ENCODE measurements at regions not wholly inside any gene's neighbourhood (a gene's known extent, or its start where the extent isn't known, plus 50 kb on each side); places are given as distances from the start of the nearest gene placed in this dataset.

DNA sequence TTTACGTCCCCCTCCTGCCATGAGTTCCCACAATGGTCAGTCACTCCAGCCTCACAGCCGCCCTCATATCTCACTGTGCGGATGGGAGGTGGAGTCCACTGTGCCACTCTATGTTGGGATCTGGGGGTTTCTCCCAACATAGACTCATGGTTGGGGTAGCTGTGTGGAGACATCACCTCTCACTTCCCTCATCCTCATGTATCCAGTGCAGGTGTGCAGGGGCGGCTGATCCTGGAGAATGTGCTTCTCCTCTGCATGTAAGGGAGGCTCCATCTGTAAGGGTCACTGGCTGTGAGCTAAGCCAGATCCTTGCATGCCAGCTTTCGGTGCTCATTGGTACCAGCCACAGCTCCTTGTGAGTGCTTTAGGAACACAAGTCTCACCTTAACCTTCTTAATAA is 400.8 kb downstream of the CDH26 start:
- DNase-seq (ENCODE audit: low read depth in 2 of 2, low spot score in 1 of 2) = no peak

DNA sequence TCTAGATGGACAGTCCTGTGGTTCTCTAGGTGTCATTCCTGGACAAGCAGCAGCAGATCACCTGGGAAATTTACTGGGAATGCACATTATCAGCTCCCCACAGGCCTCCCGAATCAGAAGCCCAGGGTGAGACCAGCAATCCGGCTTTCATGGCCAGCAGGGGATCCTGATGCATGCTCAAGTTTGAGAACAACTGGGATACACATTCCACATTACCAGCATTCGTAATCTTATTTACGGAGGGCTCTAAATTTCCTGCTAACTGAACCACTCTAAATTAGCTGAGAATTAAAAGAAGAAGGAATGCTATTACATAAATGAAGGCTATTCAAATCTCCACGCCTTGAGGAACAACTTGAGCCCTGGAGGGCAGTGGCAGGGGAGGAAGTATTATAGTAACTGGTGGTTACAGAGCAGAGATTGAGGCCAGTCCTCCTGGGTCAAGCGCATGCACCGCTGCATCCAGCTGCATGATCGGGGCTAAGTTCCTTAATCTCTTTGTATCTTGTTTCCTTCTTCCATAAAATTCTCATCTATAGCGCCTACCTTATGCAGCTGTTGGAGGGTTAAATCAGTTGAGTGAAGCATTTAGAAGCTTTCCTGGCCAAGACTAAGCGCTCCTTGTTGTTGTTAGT is 403.7 kb downstream of the CDH26 start:
- no peak for DNase-seq (ENCODE audit: low read depth in 2 of 2, low spot score in 1 of 2)

DNA sequence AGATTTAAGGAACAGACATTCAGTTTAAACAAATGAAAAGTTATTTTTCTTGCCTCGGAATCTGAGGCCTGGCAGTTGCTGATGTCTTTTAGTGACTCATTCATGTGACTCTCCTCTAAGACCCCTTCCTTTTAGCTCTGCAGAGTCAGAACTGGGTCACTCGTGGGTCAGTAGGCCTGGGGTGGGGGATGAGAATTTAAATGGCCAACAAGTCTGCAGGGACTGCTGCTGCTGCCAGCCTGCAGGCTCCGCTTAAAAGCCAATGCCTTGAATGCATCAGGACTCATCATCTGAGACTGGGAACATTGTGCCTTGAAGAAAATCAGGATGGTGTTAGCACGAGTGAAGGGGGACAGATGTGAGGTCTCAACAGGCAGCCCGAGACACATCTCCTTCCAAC is 404.3 kb downstream of the CDH26 start:
- DNase-seq (ENCODE audit: low read depth in 2 of 2, low spot score in 1 of 2) = no peak

DNA sequence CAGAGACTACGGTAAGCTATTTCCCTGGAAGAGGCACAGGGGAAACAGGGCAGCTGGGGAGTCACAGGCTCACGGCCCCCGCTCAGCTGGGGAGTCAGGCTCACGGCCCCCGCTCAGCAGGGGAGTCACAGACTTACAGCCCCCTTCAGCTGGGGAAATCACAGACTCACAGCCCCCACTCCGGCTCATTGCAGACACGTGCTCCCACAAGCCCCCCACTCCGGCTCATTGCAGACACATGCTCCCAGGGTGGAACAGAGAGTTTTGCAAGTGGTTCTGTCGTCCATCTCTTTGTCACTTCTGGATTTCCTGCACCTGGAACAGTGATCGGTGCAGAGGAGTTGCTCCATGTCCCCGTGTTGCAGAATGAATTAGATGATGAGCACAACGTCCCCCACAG is 405.5 kb downstream of the CDH26 start:
- DNase-seq (ENCODE audit: low read depth in 2 of 2, low spot score in 1 of 2) = no peak

DNA sequence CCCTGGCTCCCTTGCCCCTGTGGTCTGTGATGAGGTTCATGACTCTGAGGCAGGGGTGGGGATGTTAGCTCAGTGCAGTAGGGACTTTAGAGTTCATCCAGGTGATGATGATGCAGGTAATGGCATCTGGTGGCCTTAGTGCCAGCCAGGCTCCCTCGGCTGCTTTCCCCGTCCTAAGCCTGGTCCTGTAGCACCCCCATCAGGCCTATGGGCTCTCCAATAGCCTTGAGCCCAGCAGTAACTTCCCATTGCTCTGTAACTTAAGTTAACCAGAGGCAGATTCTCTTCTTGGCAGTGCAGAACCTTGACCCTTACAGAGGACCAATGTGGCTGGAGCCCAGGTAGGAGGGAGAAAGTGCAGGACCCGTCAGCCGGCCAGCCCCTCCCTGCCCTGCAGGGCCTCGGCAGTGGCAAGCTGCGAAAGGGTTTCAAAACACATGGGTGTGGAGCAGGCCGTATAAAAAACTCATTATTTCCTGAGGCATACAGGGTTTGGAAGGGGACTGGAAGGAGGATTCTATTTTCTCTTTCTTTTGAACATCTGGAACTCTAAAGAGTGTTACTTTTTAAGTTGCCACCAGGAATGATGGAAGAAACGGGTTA is 406.9 kb downstream of the CDH26 start:
- DNase-seq (ENCODE audit: low read depth in 2 of 2, low spot score in 1 of 2) = no peak

DNA sequence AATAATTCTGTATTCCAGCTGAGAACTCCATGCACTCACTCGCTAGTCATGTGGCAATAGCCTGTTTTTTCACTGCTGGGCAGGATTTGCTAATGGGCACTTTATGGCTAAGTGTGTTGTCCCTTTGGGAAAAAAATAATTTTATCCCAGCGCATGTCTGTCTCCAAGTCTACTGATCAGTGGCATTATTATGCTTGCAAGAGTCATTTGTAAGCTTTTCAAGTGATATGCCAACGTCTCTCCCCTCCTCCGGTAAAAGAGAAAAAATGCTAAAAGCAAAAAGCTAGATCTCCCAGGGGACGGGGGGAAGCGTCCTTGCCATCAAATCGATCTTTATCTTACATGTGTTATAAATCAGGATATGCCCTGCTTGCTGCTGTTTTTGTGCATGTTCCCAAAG is 407.7 kb downstream of the CDH26 start:
- DNase-seq (ENCODE audit: low read depth in 2 of 2, low spot score in 1 of 2) = no peak

DNA sequence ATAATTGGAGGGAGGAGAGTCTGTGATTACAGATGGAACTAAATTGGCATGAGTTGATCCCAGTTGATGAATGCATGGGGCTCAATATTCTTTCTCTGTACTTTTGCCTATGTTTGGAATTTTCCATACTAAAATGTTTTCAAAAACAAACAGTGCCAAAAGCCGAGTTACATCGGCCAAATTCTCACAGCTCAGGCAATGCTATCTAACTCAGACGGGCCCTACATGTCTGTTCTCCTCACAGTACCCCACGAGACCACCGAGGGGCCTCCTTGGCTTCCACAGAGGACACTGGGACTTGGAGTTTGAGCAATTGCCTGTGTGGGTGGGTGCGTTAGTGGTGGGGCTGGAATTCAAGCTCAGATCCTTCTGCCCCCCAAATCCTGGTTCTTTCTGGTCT is 413.2 kb downstream of the CDH26 start:
- no peak for DNase-seq (ENCODE audit: low read depth in 2 of 2, low spot score in 1 of 2)

DNA sequence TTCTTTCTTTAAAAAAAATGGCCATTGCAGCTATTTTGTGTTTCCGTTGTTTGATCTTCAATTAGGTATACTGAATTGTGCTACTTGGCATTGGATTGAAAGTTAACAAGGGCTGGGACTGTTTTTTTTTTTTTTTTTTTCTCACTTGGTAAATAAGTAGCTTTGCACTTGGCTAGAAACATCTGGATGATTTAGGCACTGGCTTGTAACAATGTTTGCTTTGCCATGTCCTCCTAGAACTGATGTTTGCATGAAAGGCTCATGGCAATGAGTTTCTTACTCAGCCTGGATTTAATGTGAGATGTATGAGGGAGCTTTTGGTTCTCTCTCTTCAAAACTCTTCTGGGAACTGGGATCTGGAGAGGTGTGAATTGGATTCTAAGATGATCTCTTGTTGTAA is 414.1 kb downstream of the CDH26 start:
- no peak for DNase-seq (ENCODE audit: low read depth in 2 of 2, low spot score in 1 of 2)

DNA sequence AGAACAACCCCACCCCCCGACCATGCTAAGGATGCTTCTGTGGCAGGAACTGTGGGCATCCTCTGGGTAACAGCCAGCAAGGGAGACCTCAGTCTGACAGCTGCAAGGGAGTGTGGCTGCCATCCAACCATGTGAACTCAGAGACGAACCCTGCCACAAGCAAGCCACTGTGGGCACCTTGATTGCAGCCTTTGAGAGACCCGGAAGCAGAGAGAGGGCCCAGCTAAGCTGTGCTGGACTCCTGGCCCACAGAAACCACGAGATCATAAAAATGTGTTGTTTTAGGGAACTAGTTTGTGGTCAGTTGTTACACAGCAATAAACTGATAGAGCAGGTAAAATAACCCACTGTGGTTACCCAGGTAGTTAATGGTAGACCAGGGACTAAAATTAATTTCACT is 414.6 kb downstream of the CDH26 start:
- no peak for DNase-seq (ENCODE audit: low read depth in 2 of 2, low spot score in 1 of 2)

DNA sequence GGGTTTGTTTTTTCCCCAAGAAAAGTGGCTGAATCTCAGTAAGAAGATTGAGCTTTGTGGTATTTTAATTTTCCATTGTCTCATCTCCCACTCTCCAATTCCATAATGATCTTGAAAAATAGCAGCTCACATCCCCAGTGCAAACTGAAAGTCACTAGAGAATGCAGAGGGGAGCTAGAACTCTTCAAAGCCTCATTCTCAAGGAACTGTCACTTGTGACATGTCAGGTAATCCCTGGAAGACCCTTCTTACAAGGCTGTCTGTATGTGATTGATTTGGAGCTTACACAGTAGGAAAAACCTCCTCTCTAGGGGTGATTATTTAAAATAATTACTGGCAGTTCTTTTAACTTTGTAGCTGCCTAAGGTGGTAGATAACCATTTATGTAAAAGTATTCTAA is 420.4 kb downstream of the CDH26 start:
- no peak for DNase-seq (ENCODE audit: low read depth in 2 of 2, low spot score in 1 of 2)

DNA sequence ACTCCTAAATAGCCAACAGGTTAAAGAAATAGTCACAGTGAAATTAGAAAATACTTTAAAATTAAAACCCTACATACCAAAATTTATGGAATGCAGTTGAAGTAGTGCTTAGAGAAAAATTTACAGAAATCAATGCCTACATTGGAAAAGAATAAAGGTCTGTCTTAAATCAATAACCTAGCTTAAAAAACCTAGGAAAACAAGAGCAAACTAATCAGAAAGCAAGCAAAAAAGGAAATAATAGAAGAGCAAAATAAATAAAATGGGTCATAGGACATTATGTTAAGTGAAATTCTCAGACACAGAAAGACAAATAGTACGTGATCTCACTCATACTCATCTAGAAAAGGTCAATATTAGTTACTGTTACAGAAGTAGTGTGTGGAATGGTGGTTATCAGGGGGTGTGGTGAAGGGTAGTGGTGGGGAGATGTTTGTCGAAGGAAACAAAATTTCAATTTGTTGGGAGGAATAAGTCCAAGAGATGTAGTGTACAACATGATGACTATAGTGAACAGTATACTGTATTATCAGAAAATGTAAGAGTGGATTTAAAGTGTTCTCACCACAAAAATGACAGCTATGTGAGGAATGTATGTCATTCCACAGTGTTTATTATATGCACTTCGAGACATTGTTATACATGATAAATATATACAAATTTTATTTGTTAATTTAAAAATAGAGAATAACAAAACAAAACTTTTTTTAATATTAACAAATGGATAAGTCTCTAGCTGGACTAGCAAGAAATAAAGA is 423.6 kb downstream of the CDH26 start:
- DNase-seq (ENCODE audit: low read depth in 2 of 2, low spot score in 1 of 2) = no peak

DNA sequence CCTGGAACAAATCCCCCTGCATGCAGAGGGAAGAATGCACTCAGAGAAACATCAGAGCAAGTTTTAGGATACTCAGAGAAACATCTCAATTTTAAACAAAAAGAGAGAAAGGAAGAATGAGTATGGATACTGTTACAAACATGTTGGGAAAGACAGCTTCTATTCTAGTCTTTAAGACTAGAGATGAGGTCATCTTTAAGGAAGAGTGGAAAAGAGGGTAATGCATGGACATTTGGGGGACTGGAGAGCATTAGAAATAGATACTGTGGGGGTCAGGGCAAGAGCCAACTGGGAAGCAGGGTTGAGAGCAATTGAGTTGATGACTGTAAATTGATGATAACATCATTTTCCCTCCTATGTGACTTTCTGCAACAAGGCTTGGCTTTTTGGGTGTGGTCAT is 431.2 kb downstream of the CDH26 start:
- no peak for DNase-seq (ENCODE audit: low read depth in 2 of 2, low spot score in 1 of 2)

DNA sequence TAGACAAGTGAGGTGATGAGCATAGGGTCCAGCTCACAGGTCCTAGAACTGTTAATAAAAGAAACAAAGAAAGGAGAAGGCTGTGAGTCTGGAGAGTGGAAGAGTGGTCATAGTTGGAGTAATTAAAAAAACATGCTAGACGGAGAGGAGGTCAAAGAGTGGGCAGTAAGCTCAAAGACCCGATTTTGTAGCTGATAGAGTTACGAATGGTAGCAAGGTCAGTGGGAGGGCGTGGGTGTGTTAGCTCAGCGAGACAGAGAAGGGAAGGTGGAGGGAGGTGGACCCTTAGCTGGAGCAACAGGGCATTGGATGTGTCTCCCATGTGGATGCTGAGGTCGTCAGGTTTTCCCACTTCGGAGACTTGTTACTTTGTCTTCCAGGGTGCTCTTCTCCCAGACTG is 431.7 kb downstream of the CDH26 start:
- no peak for DNase-seq (ENCODE audit: low read depth in 2 of 2, low spot score in 1 of 2)

DNA sequence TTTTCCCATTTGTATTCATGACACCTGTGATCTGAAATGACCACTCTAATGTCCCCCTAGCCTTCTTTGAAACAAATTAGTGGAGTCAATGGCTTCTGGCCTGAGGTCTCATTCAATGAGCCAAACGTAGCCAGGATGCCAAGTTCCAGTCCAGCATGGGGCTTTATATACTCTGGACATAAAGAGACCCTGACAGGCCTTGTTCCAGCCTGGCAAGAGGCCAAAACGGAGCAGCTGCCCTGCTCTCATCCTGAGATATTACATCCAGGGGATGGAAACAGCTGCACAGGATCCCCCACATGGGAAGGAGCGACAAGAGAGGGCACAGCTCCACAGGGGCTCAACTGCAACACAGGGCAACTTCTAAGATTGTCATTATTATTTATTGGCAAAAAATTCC is 437.8 kb downstream of the CDH26 start:
- no peak for DNase-seq (ENCODE audit: low read depth in 2 of 2, low spot score in 1 of 2)

DNA sequence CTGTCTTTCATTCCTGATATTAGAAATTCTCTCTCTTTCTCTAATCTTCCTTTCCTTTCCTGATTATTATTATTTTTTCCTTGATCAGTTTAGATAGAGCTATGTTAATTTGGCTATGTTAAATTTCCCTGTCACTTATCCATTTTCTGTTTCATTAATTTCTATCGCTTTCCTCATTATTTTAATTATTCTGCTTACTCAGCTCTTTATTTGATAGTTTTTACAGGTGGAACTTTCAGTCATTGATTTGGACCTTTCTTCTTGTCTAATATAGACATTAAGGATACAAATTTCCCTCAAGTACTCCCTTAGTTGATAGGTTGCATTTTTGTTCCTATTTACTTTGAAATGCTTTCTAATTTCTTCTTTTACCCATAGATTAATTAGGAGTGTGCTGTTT is 442.3 kb downstream of the CDH26 start:
- DNase-seq (ENCODE audit: low read depth in 2 of 2, low spot score in 1 of 2) = no peak

DNA sequence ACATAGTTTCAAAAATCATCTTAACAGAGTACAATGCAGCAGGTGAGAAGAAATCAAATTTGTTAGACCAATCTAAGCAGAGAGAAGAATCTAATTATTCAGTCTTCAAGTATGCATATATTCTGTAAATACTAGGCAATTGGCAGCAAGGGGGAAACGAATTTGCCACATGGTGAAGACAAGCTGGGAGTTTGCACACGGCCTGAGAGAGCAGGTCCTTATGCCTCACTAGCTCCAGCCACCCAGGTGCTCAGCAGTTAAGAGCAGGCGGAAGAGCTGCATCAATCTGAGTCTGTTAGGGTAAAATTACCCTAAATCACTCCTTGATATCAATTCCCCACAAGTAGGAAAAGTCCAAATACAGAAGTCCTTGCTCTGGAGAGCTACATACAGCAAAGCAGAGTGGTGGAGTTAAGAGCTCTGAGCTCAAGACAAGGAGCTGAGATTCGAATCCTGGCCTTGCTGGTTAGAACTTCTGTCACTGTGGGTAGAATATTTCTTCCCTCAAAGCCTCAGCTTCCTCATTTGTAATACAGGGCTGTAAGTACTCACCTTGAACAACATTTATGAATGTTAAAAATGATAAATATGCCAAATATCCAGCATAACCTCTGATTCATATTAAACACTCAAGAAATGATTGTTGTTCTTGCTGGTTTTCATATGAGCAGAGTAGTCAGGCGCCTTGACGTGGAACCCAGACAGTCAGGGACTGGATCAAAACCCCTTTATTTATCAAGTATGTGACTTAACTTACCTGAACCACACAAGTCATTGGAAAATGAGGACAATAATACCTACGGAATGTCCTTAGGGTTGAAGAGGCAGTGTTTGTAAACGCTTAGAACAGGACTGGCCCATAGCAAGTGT is 444.2 kb downstream of the CDH26 start:
- no peak for DNase-seq (ENCODE audit: low read depth in 2 of 2, low spot score in 1 of 2)

DNA sequence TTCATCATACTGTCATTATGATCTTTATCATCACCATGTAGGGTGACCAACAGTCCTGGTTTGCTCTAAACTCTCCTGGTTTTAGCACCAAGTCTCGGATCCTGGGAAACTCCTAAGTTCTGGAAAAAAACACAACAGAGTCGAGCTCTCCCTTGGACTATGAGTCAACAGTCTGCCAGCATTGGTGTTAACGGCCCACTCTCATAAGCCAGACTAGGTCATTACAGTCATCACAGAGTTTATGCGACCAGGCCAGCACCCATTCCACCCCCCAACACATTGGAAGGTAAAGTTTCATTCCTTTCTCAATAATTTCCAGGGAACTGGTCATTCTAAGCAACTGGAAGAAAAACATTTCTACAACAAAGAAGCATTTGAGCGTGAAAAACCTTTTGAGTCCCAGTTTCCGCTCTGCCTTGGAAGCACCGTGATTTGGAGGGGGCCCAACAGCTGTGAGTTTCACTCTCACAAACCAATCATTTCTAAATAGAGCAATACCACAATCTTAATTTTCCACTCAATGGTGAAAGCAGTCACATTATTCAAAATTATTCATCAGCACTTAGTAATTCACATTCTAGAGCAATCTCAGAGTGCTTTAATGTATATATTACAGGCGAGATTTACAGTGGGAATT is 445.0 kb downstream of the CDH26 start:
- no peak for DNase-seq (ENCODE audit: low read depth in 2 of 2, low spot score in 1 of 2)

DNA sequence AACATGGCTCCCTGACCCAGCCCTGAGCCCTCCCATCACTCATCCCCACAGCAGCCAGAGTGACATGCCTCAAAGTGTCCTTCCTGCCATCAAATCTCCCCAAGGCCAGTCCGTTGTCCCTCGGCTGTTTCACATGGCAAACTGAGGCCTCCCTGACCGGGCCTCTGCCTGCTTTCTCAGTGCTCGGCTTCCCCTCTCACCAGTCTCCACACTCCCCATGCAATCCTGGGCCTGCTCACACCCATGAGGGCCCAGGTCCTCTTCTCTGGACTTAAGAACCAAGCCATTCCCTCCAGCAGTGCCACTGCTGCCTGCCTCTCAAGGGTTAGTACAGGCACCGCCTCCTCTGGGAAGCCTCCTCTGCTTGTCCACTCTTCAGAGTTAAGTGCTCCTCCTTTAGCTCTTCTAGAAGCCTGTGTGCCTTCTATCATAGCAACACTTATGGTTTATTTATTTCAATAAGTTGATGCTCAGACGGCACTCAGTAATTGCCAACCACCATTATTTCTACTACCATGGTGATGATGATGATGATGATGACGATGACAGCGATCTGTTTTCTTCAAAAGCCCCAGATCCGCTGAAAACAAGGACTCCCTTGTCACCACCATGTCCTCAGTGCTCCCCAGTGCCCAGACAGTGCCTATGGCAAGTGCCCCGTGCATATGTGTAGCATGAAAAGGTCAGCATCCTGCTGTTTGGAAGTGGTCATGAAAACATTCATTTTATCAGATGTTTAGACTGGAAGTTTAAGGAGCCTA is 449.0 kb downstream of the CDH26 start:
- DNase-seq (ENCODE audit: low read depth in 2 of 2, low spot score in 1 of 2) = no peak

DNA sequence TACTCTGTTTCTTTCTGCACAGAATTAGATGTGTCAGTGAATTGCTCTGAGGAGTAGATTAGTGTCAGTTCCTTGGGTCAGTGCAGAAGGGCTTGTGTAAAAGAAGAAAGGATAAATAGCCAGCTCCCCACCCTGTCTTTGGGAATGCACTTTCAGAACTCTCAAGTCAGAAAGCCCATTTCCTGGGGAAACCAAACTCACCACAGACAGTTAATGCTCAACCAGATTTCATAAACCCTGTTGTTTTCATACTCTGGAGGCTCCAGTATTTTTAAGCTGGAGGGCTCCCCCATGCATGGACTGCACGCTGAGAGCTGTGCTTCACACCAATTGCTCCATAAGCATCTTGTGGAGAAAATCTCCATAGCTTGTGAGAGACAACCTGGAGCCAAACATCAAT is 449.7 kb downstream of the CDH26 start:
- no peak for DNase-seq (ENCODE audit: low read depth in 2 of 2, low spot score in 1 of 2)

DNA sequence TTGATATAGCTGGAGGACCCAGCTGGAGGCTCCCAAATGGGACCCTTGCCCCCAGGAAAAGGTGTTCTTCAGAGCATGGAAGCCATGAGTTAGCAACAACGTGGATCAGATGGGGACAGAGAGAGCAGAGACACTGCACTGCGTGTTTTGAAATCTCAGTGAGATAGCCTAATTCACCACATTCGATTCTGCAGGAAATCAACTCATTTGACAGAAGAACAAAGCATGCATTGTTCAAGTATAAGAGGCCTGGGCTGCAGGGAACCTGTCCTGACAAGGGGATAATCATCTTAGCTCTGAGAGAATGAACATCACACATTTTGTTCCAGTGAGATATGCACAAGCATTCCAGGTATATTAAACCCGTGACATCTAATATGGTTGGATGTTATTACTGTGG is 450.2 kb downstream of the CDH26 start:
- no peak for DNase-seq (ENCODE audit: low read depth in 2 of 2, low spot score in 1 of 2)
